A673 (cell line): ENCODE measurements at regions not wholly inside any gene's neighbourhood (a gene's known extent, or its start where the extent isn't known, plus 50 kb on each side); places are given as distances from the start of the nearest gene placed in this dataset.

ENCODE experiments used
- CTCF ChIP-seq: fragments of 300-800, 200-600 bp; sonication (generic); conservative IDR thresholded peaks from 2 replicates; pipeline ENCODE4 v1.5.1; 2017; ENCODE audit warnings: low read depth, mild to moderate bottlenecking, antibody characterized with exemption, low read length, moderate library complexity, mixed read lengths
- EZH2 ChIP-seq: fragments of 200-600 bp; sonication (generic); IDR thresholded peaks from 2 replicates; pipeline ENCODE4 v1.6.1; 2017; ENCODE audit warnings: borderline replicate concordance, low read depth, mild to moderate bottlenecking, mixed read lengths, antibody characterized with exemption, low read length; ENCODE audit not compliant: poor library complexity, severe bottlenecking

- TF ChIP-seq CTCF (no peak), EZH2 (no peak)
Observed at GRCh38 chr6:135658481-135658880, 160.9 kb upstream of the AHI1 start.
